HFF-Myc (cell line): ENCODE measurements at regions not wholly inside any gene's neighbourhood (a gene's known extent, or its start where the extent isn't known, plus 50 kb on each side); places are given as distances from the start of the nearest gene placed in this dataset.

Experiments
- DNase-seq: peaks from one replicate; pipeline ENCODE4 v3.0.0-alpha.2; 2011; ENCODE audit warnings: low read depth; ENCODE audit errors: extremely low read depth
- H3K4me3 ChIP-seq: replicated peaks from 2 replicates; pipeline ENCODE4 v1.5.1; 2011; ENCODE audit warnings: low read depth, mild to moderate bottlenecking, control low read depth, low read length
- CTCF ChIP-seq: IDR thresholded peaks from 2 replicates; pipeline ENCODE4 v1.5.1; 2012; ENCODE audit warnings: mild to moderate bottlenecking, low read depth, low read length, control low read depth; ENCODE audit errors: missing control alignments

- TF ChIP-seq CTCF = no peak
- no peak overlapping the region for H3K4me3 ChIP-seq
- DNase-seq = no peak
Measured at GRCh38 chr4:124209211-124209610, 503.3 kb downstream of the ANKRD50 start.

- DNase-seq = no peak
- TF ChIP-seq CTCF = no peak
- no peak overlapping the region for H3K4me3 ChIP-seq
Measured at GRCh38 chr4:124209626-124210025, 502.9 kb downstream of the ANKRD50 start.

GRCh38 chr4:124210746-124211145 is 501.8 kb downstream of the ANKRD50 start:
- TF ChIP-seq CTCF = no peak
- no peak overlapping the region for H3K4me3 ChIP-seq
- no peak for DNase-seq

GRCh38 chr4:124212815-124213630 is 499.5 kb downstream of the ANKRD50 start:
- no peak overlapping the region for H3K4me3 ChIP-seq
- no peak for TF ChIP-seq CTCF
- no peak for DNase-seq

- TF ChIP-seq CTCF = no peak
Measured at GRCh38 chr4:124219389-124219788, 493.1 kb downstream of the ANKRD50 start.

GRCh38 chr4:124224256-124224655 is 488.3 kb downstream of the ANKRD50 start:
- no peak overlapping the region for H3K4me3 ChIP-seq
- no peak for TF ChIP-seq CTCF
- no peak for DNase-seq

More at GRCh38 chr4:124219389-124219788, 493.1 kb downstream of the ANKRD50 start:
- H3K4me3 ChIP-seq = no peak overlapping the region
- no peak for DNase-seq
